Liver (tissue), 8 donors: ENCODE measurements at regions not wholly inside any gene's neighbourhood (a gene's known extent, or its start where the extent isn't known, plus 50 kb on each side); places are given as distances from the start of the nearest gene placed in this dataset.

Experiments
- DNase-seq: peaks from one replicate; pipeline ENCODE4 v3.0.0-alpha.2; 2017; ENCODE audit warnings: low spot score
- H3K27ac ChIP-seq, 2 donors: one replicate each; pipeline ENCODE4 v1.7.0; 2013; ENCODE audit warnings: inconsistent platforms in 2 of 2, low read length in 2 of 2, control low read depth in 1 of 2, low read depth in 1 of 2, mild to moderate bottlenecking in 1 of 2
- H3K27me3 ChIP-seq, 4 donors: one replicate each; pipeline versions ENCODE4 v1.6.1 to v1.7.0; 2013; ENCODE audit warnings: low read length in 3 of 4, inconsistent platforms in 1 of 4, mild to moderate bottlenecking in 1 of 4, moderate library complexity in 1 of 4; ENCODE audit not compliant: control insufficient read depth in 4 of 4, insufficient read depth in 4 of 4
- H3K36me3 ChIP-seq, 4 donors: one replicate each; pipeline versions ENCODE4 v1.6.1 to v1.7.0; 2013; ENCODE audit warnings: low read length in 3 of 4, mild to moderate bottlenecking in 3 of 4, low read depth in 1 of 4, moderate library complexity in 1 of 4; ENCODE audit not compliant: control insufficient read depth in 4 of 4, insufficient read depth in 3 of 4
- H3K4me1 ChIP-seq, 4 donors: one replicate each; pipeline versions ENCODE4 v1.6.1 to v1.7.0; 2013; ENCODE audit warnings: low read length in 3 of 4, mild to moderate bottlenecking in 3 of 4, moderate library complexity in 1 of 4; ENCODE audit not compliant: control insufficient read depth in 4 of 4, insufficient read depth in 4 of 4
- H3K4me3 ChIP-seq, 3 donors: one replicate each; pipeline versions ENCODE4 v1.6.1 to v1.7.0; 2013; ENCODE audit warnings: low read length in 3 of 3, control low read depth in 1 of 3, low read depth in 1 of 3, mild to moderate bottlenecking in 1 of 3
- H3K9ac ChIP-seq, 2 donors: one replicate each; pipeline ENCODE4 v1.7.0; 2013; ENCODE audit warnings: low read length in 2 of 2, mild to moderate bottlenecking in 2 of 2, moderate library complexity in 2 of 2, control low read depth in 1 of 2, low read depth in 1 of 2
- H3K9me3 ChIP-seq, 4 donors: one replicate each; pipeline versions ENCODE4 v1.6.1 to v1.7.0; 2013; ENCODE audit warnings: low read length in 3 of 4; ENCODE audit not compliant: control insufficient read depth in 4 of 4
- ATF3 ChIP-seq: IDR thresholded peaks from 2 replicates; pipeline ENCODE4 v1.6.1; 2016; ENCODE audit warnings: antibody characterized with exemption
- CTCF ChIP-seq: fragments of 150-350 bp; IDR thresholded peaks from 2 replicates; pipeline ENCODE4 v1.5.1; 2017; ENCODE audit warnings: improper control_type of control experiment, low read depth, low read length; ENCODE audit not compliant: missing input control
- EGR1 ChIP-seq, 2 donors: IDR thresholded peaks; 2 replicates each; pipeline ENCODE4 v1.6.1; 2016 to 2018; ENCODE audit warnings: antibody characterized with exemption in 2 of 2, low read depth in 2 of 2
- FOXA1 ChIP-seq: IDR thresholded peaks from 2 replicates; pipeline ENCODE4 v1.6.1; 2016; ENCODE audit warnings: antibody characterized with exemption
- FOXA2 ChIP-seq: IDR thresholded peaks from 2 replicates; pipeline ENCODE4 v1.6.1; 2016; ENCODE audit warnings: antibody characterized with exemption
- GABPA ChIP-seq, 2 donors: IDR thresholded peaks in 1 of 2; conservative IDR thresholded peaks in 1 of 2; 2 replicates each; pipeline ENCODE4 v1.6.1; 2016; ENCODE audit warnings: antibody characterized with exemption in 2 of 2, mild to moderate bottlenecking in 1 of 2, moderate library complexity in 1 of 2
- HNF4A ChIP-seq, 2 donors: conservative IDR thresholded peaks; 2 replicates each; pipeline ENCODE4 v1.6.1; 2016; ENCODE audit warnings: antibody characterized with exemption in 2 of 2, mild to moderate bottlenecking in 2 of 2
- HNF4G ChIP-seq: IDR thresholded peaks from 2 replicates; pipeline ENCODE4 v1.6.1; 2016; ENCODE audit warnings: antibody characterized with exemption
- JUND ChIP-seq, 2 donors: IDR thresholded peaks; 2 replicates each; pipeline ENCODE4 v1.6.1; 2016; ENCODE audit warnings: antibody characterized with exemption in 2 of 2
- MAX ChIP-seq: IDR thresholded peaks from 2 replicates; pipeline ENCODE4 v1.6.1; 2016; ENCODE audit warnings: antibody characterized with exemption
- NR2F2 ChIP-seq: IDR thresholded peaks from 2 replicates; pipeline ENCODE4 v1.6.1; 2016; ENCODE audit warnings: antibody characterized with exemption
- RAD21 ChIP-seq, 2 donors: IDR thresholded peaks; 2 replicates each; pipeline ENCODE4 v1.6.1; 2016; ENCODE audit warnings: antibody characterized with exemption in 2 of 2, mild to moderate bottlenecking in 2 of 2
- REST ChIP-seq: IDR thresholded peaks from 2 replicates; pipeline ENCODE4 v1.6.1; 2016; ENCODE audit warnings: antibody characterized with exemption, mild to moderate bottlenecking
- RXRA ChIP-seq, 2 donors: IDR thresholded peaks; 2 replicates each; pipeline ENCODE4 v1.6.1; 2017 to 2018; ENCODE audit warnings: antibody characterized with exemption in 2 of 2, mild to moderate bottlenecking in 1 of 2
- SP1 ChIP-seq: IDR thresholded peaks from 2 replicates; pipeline ENCODE4 v1.6.1; 2018; ENCODE audit warnings: antibody characterized with exemption, mild to moderate bottlenecking
- TAF1 ChIP-seq: conservative IDR thresholded peaks from 2 replicates; pipeline ENCODE4 v1.6.1; 2016; ENCODE audit warnings: antibody characterized with exemption, mild to moderate bottlenecking
- YY1 ChIP-seq: IDR thresholded peaks from 2 replicates; pipeline ENCODE4 v1.6.1; 2016; ENCODE audit warnings: antibody characterized with exemption, mild to moderate bottlenecking
- ZBTB33 ChIP-seq: IDR thresholded peaks from 2 replicates; pipeline ENCODE4 v1.6.1; 2016; ENCODE audit warnings: antibody characterized with exemption
- WGBS: extraction: QIAGEN DNeasy Blood & Tissue Kit; methylation state at CpG from one replicate; pipeline ENCODE4 v1.1.7; 2013; 5-methylcytosine and 5-hydroxymethylcytosine counted together
- donor health status: healthy.
- donor health status: healthy.
- donor health status: healthy.
- donor health status: healthy.
- donor health status: healthy.

- no peak overlapping the region for H3K4me3 ChIP-seq
- no peaks in the 10 kb centered on the region for H3K4me1 ChIP-seq
- H3K27ac ChIP-seq, result no peak overlapping the region
- no peaks in the 10 kb centered on the region for H3K36me3 ChIP-seq
- no peaks in the 10 kb centered on the region for H3K9me3 ChIP-seq
- TF ChIP-seq CTCF, result no peak
- TF ChIP-seq NR2F2, result no peak
- TF ChIP-seq TAF1, result no peak
- no peak for TF ChIP-seq MAX
- no peak for TF ChIP-seq FOXA2
- no peak for TF ChIP-seq RXRA (IDR thresholded peaks at IDR 0.05)
- no peak for TF ChIP-seq GABPA (IDR thresholded peaks at IDR 0.05 in 1 of 2, conservative IDR thresholded peaks at IDR 0.05 in 1 of 2)
- no peak for TF ChIP-seq FOXA1
- no peak for TF ChIP-seq JUND (IDR thresholded peaks at IDR 0.05)
- TF ChIP-seq RAD21 (IDR thresholded peaks at IDR 0.05), result no peak
- TF ChIP-seq HNF4G, result no peak
- TF ChIP-seq EGR1 (IDR thresholded peaks at IDR 0.05; ENCODE audit: low read depth in 2 of 2), result no peak
- TF ChIP-seq SP1, result no peak
- no peak for TF ChIP-seq REST
- no peak for TF ChIP-seq ATF3
- TF ChIP-seq YY1, result no peak
- TF ChIP-seq HNF4A (conservative IDR thresholded peaks at IDR 0.05), result no peak
- no peak for TF ChIP-seq ZBTB33
- 65% methylated on average over 4 of the region's 4 CpGs for WGBS
- peaks cover 0 to 14% (median 0%) of the 10 kb centered on the region in 4 donors for H3K27me3 ChIP-seq
- DNase-seq, result no peak
- H3K9ac ChIP-seq, result no peak overlapping the region
Measured at GRCh38 chr5:171538681-171539080, 119.2 kb downstream of the FGF18 start.

GRCh38 chr5:171540865-171541264, 121.4 kb downstream of the FGF18 start:
- WGBS, result 86% methylated on average over 5 of the region's 5 CpGs
- Histone ChIP-seq H3K9me3 (no peaks in the 10 kb centered on the region), H3K27me3 (peaks cover 0 to 13% (median 0%) of the 10 kb centered on the region in 4 donors), H3K27ac (no peak overlapping the region), H3K4me1 (no peaks in the 10 kb centered on the region), H3K4me3 (no peak overlapping the region), H3K36me3 (no peaks in the 10 kb centered on the region), H3K9ac (no peak overlapping the region)
- no peak for DNase-seq
- TF ChIP-seq REST, result no peak
- no peak for TF ChIP-seq CTCF
- TF ChIP-seq MAX, result no peak
- no peak for TF ChIP-seq FOXA2
- TF ChIP-seq TAF1, result no peak
- TF ChIP-seq SP1, result no peak
- no peak for TF ChIP-seq JUND (IDR thresholded peaks at IDR 0.05)
- TF ChIP-seq NR2F2, result no peak
- TF ChIP-seq RXRA (IDR thresholded peaks at IDR 0.05), result no peak
- TF ChIP-seq HNF4G, result no peak
- no peak for TF ChIP-seq FOXA1
- TF ChIP-seq HNF4A (conservative IDR thresholded peaks at IDR 0.05), result no peak
